ENCODE measurements at regions not wholly inside any gene's neighbourhood (a gene's known extent, or its start where the extent isn't known, plus 50 kb on each side); places are given as distances from the start of the nearest gene placed in this dataset.

GRCh38 chr2:568639-569235, 108.5 kb downstream of the TMEM18 start:
- TF ChIP-seq BHLHE40 (IDR thresholded peaks at IDR 0.05; ENCODE audit: borderline replicate concordance) = no peak
- no peak for TF ChIP-seq FOXA1 (IDR thresholded peaks at IDR 0.05)
- TF ChIP-seq ARNT (IDR thresholded peaks at IDR 0.05) = no peak
- no peak for TF ChIP-seq FOXM1 (IDR thresholded peaks at IDR 0.05; ENCODE audit: borderline replicate concordance)
- no peak for TF ChIP-seq SUZ12 (IDR thresholded peaks at IDR 0.05)
- no peak for TF ChIP-seq FOXK2 (IDR thresholded peaks at IDR 0.05)
- TF ChIP-seq ZNF384 (IDR thresholded peaks at IDR 0.05) = no peak
- no peak for TF ChIP-seq SP1 (IDR thresholded peaks at IDR 0.05)

All from HEK293T (cell line).